OCI-LY7 (cell line): ENCODE measurements at regions not wholly inside any gene's neighbourhood (a gene's known extent, or its start where the extent isn't known, plus 50 kb on each side); places are given as distances from the start of the nearest gene placed in this dataset.
"Not testable (repeated sequence)": the region's sequence is repeated elsewhere in the genome, so short reads cannot be mapped to it uniquely, and the experiment has no call there.

Source experiments
- BruUV-seq: library from RNA; stranded (reverse); fragments of 400-500 nt; replicated peaks from 2 replicates; lab custom pipeline; 2021; lab: Mats Ljungman, UMichigan
- CTCF ChIA-PET: fragments of 300-600 bp; sonication (Branson Sonifier 250); formaldehyde crosslinking; loops from one replicate; lab custom pipeline; 2022; ENCODE audit warnings: antibody characterized with exemption; ENCODE audit not compliant: unreplicated experiment; lab: Charles Lee
- POLR2A ChIA-PET: fragments of 300-600 bp; sonication (Branson Sonifier 250); formaldehyde crosslinking; loops from one replicate; lab custom pipeline; 2022; ENCODE audit warnings: antibody characterized with exemption; lab: Charles Lee
- DNase-seq: peaks from one replicate; pipeline ENCODE4 v3.0.0-alpha.2; 2015; ENCODE audit warnings: low spot score
- H2AFZ ChIP-seq: fragments of 200-600 bp; sonication (generic), shearing (Covaris generic); 2 replicates; pipeline ENCODE4 v1.6.1; 2014; ENCODE audit warnings: mild to moderate bottlenecking, antibody characterized with exemption, low read length, moderate library complexity
- H3K27ac ChIP-seq: fragments of 200-600 bp; sonication (generic); 2 replicates; pipeline ENCODE4 v1.5.1; 2014; ENCODE audit warnings: mixed run types, low read depth, mild to moderate bottlenecking, moderate library complexity, low read length, inconsistent platforms; ENCODE audit not compliant: poor library complexity, severe bottlenecking
- H3K36me3 ChIP-seq: fragments of 200-600 bp; sonication (generic); 2 replicates; pipeline ENCODE4 v1.6.1; 2014; ENCODE audit warnings: mild to moderate bottlenecking, antibody characterized with exemption, low read length, moderate library complexity, mixed read lengths; ENCODE audit not compliant: insufficient read depth
- H3K4me1 ChIP-seq: fragments of 200-600 bp; sonication (generic); 2 replicates; pipeline ENCODE4 v1.5.1; 2014; ENCODE audit warnings: mild to moderate bottlenecking, low read length; ENCODE audit not compliant: insufficient read depth, poor library complexity, severe bottlenecking
- H3K4me2 ChIP-seq: fragments of 200-600 bp; sonication (generic); 2 replicates; pipeline ENCODE4 v1.6.1; 2014; ENCODE audit warnings: mild to moderate bottlenecking, low read length
- H3K4me3 ChIP-seq: fragments of 200-600 bp; sonication (generic); 2 replicates; pipeline ENCODE4 v1.5.1; 2014; ENCODE audit warnings: mild to moderate bottlenecking, low read depth, low read length; ENCODE audit not compliant: poor library complexity, severe bottlenecking
- H3K79me2 ChIP-seq: fragments of 200-600 bp; sonication (generic); 2 replicates; pipeline ENCODE4 v1.6.1; 2016; ENCODE audit warnings: low read depth, mild to moderate bottlenecking, low read length, moderate library complexity, mixed read lengths; ENCODE audit not compliant: insufficient read depth
- H3K9me2 ChIP-seq: fragments of 200-600 bp; sonication (generic); 2 replicates; pipeline ENCODE4 v1.6.1; 2016; ENCODE audit warnings: mild to moderate bottlenecking, low read length, mixed read lengths; ENCODE audit not compliant: insufficient read depth
- H3K9me3 ChIP-seq: fragments of 200-600 bp; sonication (generic); 2 replicates; pipeline ENCODE4 v1.6.1; 2014; ENCODE audit warnings: mild to moderate bottlenecking, mixed run types, low read length, mixed read lengths
- H4K20me1 ChIP-seq: fragments of 200-600 bp; sonication (generic); 2 replicates; pipeline ENCODE4 v1.6.1; 2014; ENCODE audit warnings: mild to moderate bottlenecking, antibody characterized with exemption, low read length, moderate library complexity, mixed read lengths; ENCODE audit not compliant: insufficient read depth
- EZH2phosphoT487 ChIP-seq: fragments of 200-600 bp; sonication (generic); IDR thresholded peaks from 2 replicates; pipeline ENCODE4 v1.6.1; 2018; ENCODE audit warnings: low read depth, borderline replicate concordance, mild to moderate bottlenecking, mixed run types, antibody characterized with exemption, low read length, moderate library complexity, mixed read lengths
- intact Hi-C: fragments of 100-400 bp; cut with micrococcal nuclease; formaldehyde crosslinking; loops from one replicate; pipeline ENCODE4 v1.10.0; 2022; ENCODE audit not compliant: unreplicated experiment
- TF ChIP-seq, protein P1 (sequence below): fragments of 200-600 bp; sonication (generic); conservative IDR thresholded peaks from 2 replicates; pipeline ENCODE4 v1.5.1; 2014; ENCODE audit warnings: mild to moderate bottlenecking, antibody characterized with exemption, low read length, moderate library complexity, mixed read lengths

GRCh38 chr6:8623441-8623840, 188.1 kb upstream of the SLC35B3 start:
- Histone ChIP-seq H4K20me1 (no peaks in the 10 kb centered on the region), H3K4me2 (no peak overlapping the region), H3K4me1 (no peaks in the 10 kb centered on the region), H3K9me2 (no peaks in the 10 kb centered on the region), H2AFZ (no peak overlapping the region), H3K9me3 (no peaks in the 10 kb centered on the region), H3K36me3 (no peaks in the 10 kb centered on the region), H3K4me3 (no peak overlapping the region), H3K79me2 (no peaks in the 10 kb centered on the region), H3K27ac (no peak overlapping the region)
- DNase-seq, result no peak
- intact Hi-C loops, result no loop called here
- CTCF ChIA-PET, result no interaction called here
- no peak for TF ChIP-seq EZH2phosphoT487
- TF ChIP-seq, protein P1, sequence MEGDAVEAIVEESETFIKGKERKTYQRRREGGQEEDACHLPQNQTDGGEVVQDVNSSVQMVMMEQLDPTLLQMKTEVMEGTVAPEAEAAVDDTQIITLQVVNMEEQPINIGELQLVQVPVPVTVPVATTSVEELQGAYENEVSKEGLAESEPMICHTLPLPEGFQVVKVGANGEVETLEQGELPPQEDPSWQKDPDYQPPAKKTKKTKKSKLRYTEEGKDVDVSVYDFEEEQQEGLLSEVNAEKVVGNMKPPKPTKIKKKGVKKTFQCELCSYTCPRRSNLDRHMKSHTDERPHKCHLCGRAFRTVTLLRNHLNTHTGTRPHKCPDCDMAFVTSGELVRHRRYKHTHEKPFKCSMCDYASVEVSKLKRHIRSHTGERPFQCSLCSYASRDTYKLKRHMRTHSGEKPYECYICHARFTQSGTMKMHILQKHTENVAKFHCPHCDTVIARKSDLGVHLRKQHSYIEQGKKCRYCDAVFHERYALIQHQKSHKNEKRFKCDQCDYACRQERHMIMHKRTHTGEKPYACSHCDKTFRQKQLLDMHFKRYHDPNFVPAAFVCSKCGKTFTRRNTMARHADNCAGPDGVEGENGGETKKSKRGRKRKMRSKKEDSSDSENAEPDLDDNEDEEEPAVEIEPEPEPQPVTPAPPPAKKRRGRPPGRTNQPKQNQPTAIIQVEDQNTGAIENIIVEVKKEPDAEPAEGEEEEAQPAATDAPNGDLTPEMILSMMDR, result no peak
- BruUV-seq, result no TSS peak
- POLR2A ChIA-PET, result interaction anchor here (0.6 to 0.7 kb wide), 2 partner anchors 744 to 940 kb away, joined by 3 read pairs; no protein-coding TSS in a partner anchor

- no peak for DNase-seq
- H3K27ac ChIP-seq, result no peak overlapping the region
- ChIA-PET CTCF (no interaction called here), POLR2A (no interaction called here)
- no peaks in the 10 kb centered on the region for H4K20me1 ChIP-seq
- no peaks in the 10 kb centered on the region for H3K36me3 ChIP-seq
- intact Hi-C loops, result no loop called here
- H3K79me2 ChIP-seq, result no peaks in the 10 kb centered on the region
- no peaks in the 10 kb centered on the region for H3K9me3 ChIP-seq
- no peak overlapping the region for H3K4me3 ChIP-seq
- H3K4me1 ChIP-seq, result no peaks in the 10 kb centered on the region
- H3K4me2 ChIP-seq, result no peak overlapping the region
- no peaks in the 10 kb centered on the region for H3K9me2 ChIP-seq
- BruUV-seq, result no TSS peak
- no peak overlapping the region for H2AFZ ChIP-seq
- TF ChIP-seq, protein P1, result no peak
- no peak for TF ChIP-seq EZH2phosphoT487
These were observed 184.5 kb upstream of the SLC35B3 start for GRCh38 chr6:8619853-8620252.

- H2AFZ ChIP-seq, H3K4me2 ChIP-seq, CTCF ChIA-PET: not testable (repeated sequence)
These were observed 184.1 kb upstream of the SLC35B3 start for GRCh38 chr6:8619408-8619807.

More at GRCh38 chr6:8619408-8619807, 184.1 kb upstream of the SLC35B3 start:
- intact Hi-C loops, H3K27ac ChIP-seq, BruUV-seq, H3K9me2 ChIP-seq, H4K20me1 ChIP-seq, H3K79me2 ChIP-seq, H3K9me3 ChIP-seq, H3K4me3 ChIP-seq, H3K36me3 ChIP-seq, H3K4me1 ChIP-seq, DNase-seq, POLR2A ChIA-PET: not testable (repeated sequence)
